Hepatocyte (in vitro differentiated cells): ENCODE measurements at regions not wholly inside any gene's neighbourhood (a gene's known extent, or its start where the extent isn't known, plus 50 kb on each side); places are given as distances from the start of the nearest gene placed in this dataset.

Experiments
- EZH2 ChIP-seq: fragments of 200-600 bp; sonication (generic); IDR thresholded peaks from 2 replicates; pipeline ENCODE4 v1.6.1; 2016; ENCODE audit warnings: antibody characterized with exemption, mild to moderate bottlenecking, borderline replicate concordance
- EZH2phosphoT487 ChIP-seq: fragments of 200-600 bp; sonication (generic); IDR thresholded peaks from one replicate; pipeline ENCODE4 v1.6.1; 2018; ENCODE audit warnings: antibody characterized with exemption, mild to moderate bottlenecking, low read depth, moderate library complexity; ENCODE audit not compliant: unreplicated experiment, severe bottlenecking

DNA sequence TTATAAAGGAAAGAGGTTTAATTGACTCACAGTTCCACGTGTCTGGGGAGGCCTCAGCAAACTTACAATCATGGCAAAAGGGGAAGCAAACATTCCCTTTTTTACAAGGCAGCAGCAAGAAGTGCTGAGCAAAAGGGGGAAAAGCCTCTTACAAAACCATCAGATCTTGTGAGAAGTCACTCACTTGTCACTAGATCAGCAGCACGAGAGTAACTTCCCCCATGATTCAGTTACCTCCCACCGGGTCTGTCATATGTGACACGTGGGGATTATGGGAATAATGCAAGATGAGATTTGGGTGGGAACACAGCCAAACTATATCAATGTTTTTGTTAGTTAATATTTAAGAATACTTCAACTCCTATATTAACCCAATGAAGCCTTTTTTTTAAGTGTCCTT, 275.2 kb upstream of the CDH9 start:
- no peak for TF ChIP-seq EZH2phosphoT487
- no peak for TF ChIP-seq EZH2
